ENCODE measurements at regions not wholly inside any gene's neighbourhood (a gene's known extent, or its start where the extent isn't known, plus 50 kb on each side); places are given as distances from the start of the nearest gene placed in this dataset.

GRCh38 chr4:187017147-187017546, 293.5 kb upstream of the FAT1 start:
- TF ChIP-seq GABPA (IDR thresholded peaks at IDR 0.05; ENCODE audit: low read depth) (no peak), CTCF (IDR thresholded peaks at IDR 0.05; ENCODE audit: insufficient read depth, low read length) (no peak), REST (IDR thresholded peaks at IDR 0.05; ENCODE audit: insufficient replicate concordance, low read depth) (no peak), POLR2AphosphoS5 (IDR thresholded peaks at IDR 0.05; ENCODE audit: low read depth) (no peak), SPI1 (IDR thresholded peaks at IDR 0.05; ENCODE audit: borderline replicate concordance, low read depth) (no peak)
- H3K27me3 ChIP-seq (ENCODE audit: insufficient read depth, poor library complexity, severe bottlenecking): no peaks in the 10 kb centered on the region
- DNase-seq (ENCODE audit: low read depth in 1 of 2, low spot score in 1 of 2): no peak
- no peak overlapping the region for H3K4me3 ChIP-seq (replicated peaks; ENCODE audit: insufficient read depth, low read length)
- H3K27ac ChIP-seq (replicated peaks): no peak overlapping the region

- no peaks in the 10 kb centered on the region for H3K27me3 ChIP-seq (ENCODE audit: insufficient read depth, poor library complexity, severe bottlenecking)
- no peak for DNase-seq (ENCODE audit: low read depth in 1 of 2, low spot score in 1 of 2)
- TF ChIP-seq REST (IDR thresholded peaks at IDR 0.05; ENCODE audit: insufficient replicate concordance, low read depth) (no peak), GABPA (IDR thresholded peaks at IDR 0.05; ENCODE audit: low read depth) (no peak), POLR2AphosphoS5 (IDR thresholded peaks at IDR 0.05; ENCODE audit: low read depth) (no peak), CTCF (IDR thresholded peaks at IDR 0.05; ENCODE audit: insufficient read depth, low read length) (no peak), SPI1 (IDR thresholded peaks at IDR 0.05; ENCODE audit: borderline replicate concordance, low read depth) (no peak)
- no peak overlapping the region for H3K4me3 ChIP-seq (replicated peaks; ENCODE audit: insufficient read depth, low read length)
- no peak overlapping the region for H3K27ac ChIP-seq (replicated peaks)
Observed at GRCh38 chr4:187019896-187020295, 296.2 kb upstream of the FAT1 start.

- no peak for TF ChIP-seq SPI1 (IDR thresholded peaks at IDR 0.05; ENCODE audit: borderline replicate concordance, low read depth)
- no peak for TF ChIP-seq REST (IDR thresholded peaks at IDR 0.05; ENCODE audit: insufficient replicate concordance, low read depth)
- TF ChIP-seq POLR2AphosphoS5 (IDR thresholded peaks at IDR 0.05; ENCODE audit: low read depth): no peak
- DNase-seq (ENCODE audit: low read depth in 1 of 2, low spot score in 1 of 2): no peak
- H3K27me3 ChIP-seq (ENCODE audit: insufficient read depth, poor library complexity, severe bottlenecking): no peaks in the 10 kb centered on the region
- no peak overlapping the region for H3K27ac ChIP-seq (replicated peaks)
- H3K4me3 ChIP-seq (replicated peaks; ENCODE audit: insufficient read depth, low read length): no peak overlapping the region
Observed at GRCh38 chr4:187020676-187021075, 297.0 kb upstream of the FAT1 start.
